Stimulated activated CD8-positive, alpha-beta memory T cell treated with anti-CD3 and anti-CD28 coated beads, Interleukin-15, amount 100 ng/mL, for 48 hours (primary cell): ENCODE measurements at regions not wholly inside any gene's neighbourhood (a gene's known extent, or its start where the extent isn't known, plus 50 kb on each side); places are given as distances from the start of the nearest gene placed in this dataset.
"Not testable (repeated sequence)": the region's sequence is repeated elsewhere in the genome, so short reads cannot be mapped to it uniquely, and the experiment has no call there.

Source experiments
- DNase-seq, 2 donors: peaks; one replicate each; pipeline ENCODE4 v3.0.0-alpha.2; 2020; ENCODE audit warnings: low read depth in 2 of 2

- no peak for DNase-seq
Observed at GRCh38 chr4:27934871-27935270, 1074.2 kb downstream of the STIM2 start.

GRCh38 chr4:27946799-27947198 is 1086.2 kb downstream of the STIM2 start:
- DNase-seq: no peak

- DNase-seq: no peak
Observed at GRCh38 chr4:27947302-27947701, 1086.7 kb downstream of the STIM2 start.

GRCh38 chr4:27964095-27964494 is 1103.5 kb downstream of the STIM2 start:
- DNase-seq: no peak

- DNase-seq: no peak
Observed at GRCh38 chr4:27966664-27967063, 1106.0 kb downstream of the STIM2 start.

- DNase-seq: no peak
Observed at GRCh38 chr4:27973056-27973455, 1112.4 kb downstream of the STIM2 start.

GRCh38 chr4:27973700-27974099 is 1113.1 kb downstream of the STIM2 start:
- DNase-seq: no peak

- no peak for DNase-seq
Observed at GRCh38 chr4:27974339-27974738, 1113.7 kb downstream of the STIM2 start.

GRCh38 chr4:27974881-27975280 is 1114.2 kb downstream of the STIM2 start:
- DNase-seq: not testable (repeated sequence)

- DNase-seq: not testable (repeated sequence)
Observed at GRCh38 chr4:27978427-27979109, 1117.9 kb downstream of the STIM2 start.

- no peak for DNase-seq
Observed at GRCh38 chr4:27985522-27985921, 1124.9 kb downstream of the STIM2 start.

GRCh38 chr4:27986476-27986875 is 1125.8 kb downstream of the STIM2 start:
- DNase-seq: no peak

GRCh38 chr4:28001698-28002097 is 1141.1 kb downstream of the STIM2 start:
- DNase-seq: no peak

- DNase-seq: no peak
Observed at GRCh38 chr4:28004520-28004919, 1143.9 kb downstream of the STIM2 start.

GRCh38 chr4:28006021-28006420 is 1145.4 kb downstream of the STIM2 start:
- DNase-seq: no peak

- no peak for DNase-seq
Observed at GRCh38 chr4:28007693-28008092, 1147.1 kb downstream of the STIM2 start.

GRCh38 chr4:28009541-28009940 is 1148.9 kb downstream of the STIM2 start:
- no peak for DNase-seq

GRCh38 chr4:28010577-28011240 is 1150.1 kb downstream of the STIM2 start:
- no peak for DNase-seq

GRCh38 chr4:28014469-28014868 is 1153.8 kb downstream of the STIM2 start:
- DNase-seq: no peak

GRCh38 chr4:28015996-28016395 is 1155.4 kb downstream of the STIM2 start:
- no peak for DNase-seq

- DNase-seq: not testable (repeated sequence)
Observed at GRCh38 chr4:28038253-28038652, 1177.6 kb downstream of the STIM2 start.

- no peak for DNase-seq
Observed at GRCh38 chr4:28062562-28062961, 1201.9 kb downstream of the STIM2 start.

- no peak for DNase-seq
Observed at GRCh38 chr4:28073860-28074555, 1213.4 kb downstream of the STIM2 start.
